Stimulated activated CD4-positive, alpha-beta T cell treated with anti-CD3 and anti-CD28 coated beads, Interleukin-15, amount 100 ng/mL, for 48 hours (primary cell): ENCODE measurements at regions not wholly inside any gene's neighbourhood (a gene's known extent, or its start where the extent isn't known, plus 50 kb on each side); places are given as distances from the start of the nearest gene placed in this dataset.

Experiments
- DNase-seq, 2 donors: peaks; one replicate each; pipeline ENCODE4 v3.0.0-alpha.2; 2020; ENCODE audit warnings: low read depth in 2 of 2

DNA sequence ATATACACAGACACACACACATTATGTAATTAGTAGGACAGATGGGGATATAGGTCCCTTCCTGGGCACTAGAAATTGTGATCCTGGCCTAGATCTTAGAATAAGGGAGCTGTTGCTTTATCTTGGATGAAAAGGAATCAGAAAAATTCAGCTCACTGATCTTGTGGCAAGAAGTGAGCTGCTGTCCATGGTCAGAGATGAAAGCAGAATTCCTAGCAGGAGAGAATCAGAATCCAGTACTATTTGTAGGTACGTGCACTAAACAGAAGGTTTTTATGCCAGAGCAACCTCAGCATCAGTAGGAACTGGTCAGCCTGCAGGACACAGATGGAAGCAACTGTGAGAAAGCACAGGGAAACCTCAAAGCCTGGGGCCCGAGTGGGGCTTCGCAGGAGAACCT lies 549.2 kb upstream of the POM121L12 start:
- DNase-seq, result no peak

DNA sequence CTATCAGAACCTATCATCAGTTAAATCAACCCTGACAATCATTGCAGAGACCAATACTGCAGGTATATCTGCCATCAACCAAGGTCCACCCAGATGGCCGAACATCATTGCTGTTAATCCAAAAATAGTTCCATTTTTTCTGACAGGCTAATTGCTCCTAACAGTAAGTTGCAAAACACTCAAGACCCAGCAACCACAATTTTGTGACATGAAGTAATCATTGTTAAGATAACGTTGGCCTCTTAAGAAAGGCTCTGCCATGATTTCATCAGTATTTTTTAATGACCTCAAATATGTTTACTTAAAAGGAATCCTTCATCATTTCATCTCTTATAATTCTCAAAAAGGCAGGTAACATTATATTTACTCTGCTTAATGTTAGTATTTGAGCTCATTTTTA lies 553.4 kb upstream of the POM121L12 start:
- no peak for DNase-seq

DNA sequence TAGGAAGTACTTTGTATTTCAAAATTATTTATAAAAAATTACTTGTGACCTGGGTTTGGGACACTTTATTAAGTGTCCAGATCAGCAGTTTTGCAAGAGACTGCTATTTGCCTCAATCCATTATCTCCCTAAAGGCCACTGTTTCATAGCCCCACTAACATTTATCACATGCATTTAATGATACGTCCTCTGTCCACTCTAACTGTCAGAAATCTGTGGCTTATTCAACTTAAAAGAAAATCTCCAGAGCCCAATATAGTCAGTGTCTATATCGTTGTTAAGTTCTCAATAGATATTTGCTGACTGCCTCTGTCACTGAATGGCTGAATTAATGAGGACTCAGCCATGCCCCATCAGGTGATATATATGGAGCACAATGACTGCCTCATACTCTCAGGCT lies 553.9 kb upstream of the POM121L12 start:
- no peak for DNase-seq

DNA sequence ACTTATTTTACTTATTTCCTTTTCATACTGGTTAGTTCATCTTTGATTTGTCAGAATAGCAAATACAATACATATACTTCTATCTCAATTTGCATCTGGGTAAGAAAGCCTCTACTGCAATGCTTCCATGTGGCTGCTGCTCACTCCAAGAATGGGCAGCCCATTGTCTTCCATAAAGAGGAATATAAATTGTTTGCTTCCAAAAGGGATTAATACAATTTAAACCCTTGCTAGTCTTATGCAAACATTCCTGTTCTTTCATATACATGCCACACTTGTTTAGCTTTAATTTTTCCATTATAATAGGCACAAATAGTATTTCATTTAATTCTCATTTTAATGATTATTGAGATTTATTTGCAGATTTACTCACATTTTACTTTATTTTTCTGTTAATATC lies 555.4 kb upstream of the POM121L12 start:
- no peak for DNase-seq

DNA sequence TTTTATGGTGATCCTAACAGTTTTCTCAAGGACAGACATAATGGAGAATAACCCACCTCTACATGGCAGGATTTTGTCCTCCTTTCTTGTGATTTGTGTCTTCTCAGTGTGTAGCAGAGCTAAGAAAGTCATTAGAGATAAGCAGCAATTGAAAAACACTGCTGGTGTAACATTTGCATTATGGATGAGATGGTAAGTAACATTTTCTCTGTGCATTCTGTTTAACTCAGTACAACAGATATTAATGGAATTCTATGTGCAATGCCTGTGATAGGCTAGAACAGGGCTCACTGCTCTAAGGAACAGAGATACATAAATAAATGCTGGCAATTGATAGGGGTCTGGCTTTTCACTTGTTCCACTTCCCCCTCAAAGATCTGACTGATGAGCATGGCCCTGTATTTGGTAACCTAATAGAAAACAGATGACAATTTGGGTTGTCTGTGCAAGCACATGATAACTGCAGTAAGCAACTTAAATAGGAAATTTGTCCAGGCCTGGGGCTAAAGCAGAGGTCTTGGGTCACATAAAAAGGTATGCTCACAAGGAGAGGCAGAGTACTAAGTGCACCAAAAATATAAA lies 560.3 kb upstream of the POM121L12 start:
- DNase-seq, result no peak

DNA sequence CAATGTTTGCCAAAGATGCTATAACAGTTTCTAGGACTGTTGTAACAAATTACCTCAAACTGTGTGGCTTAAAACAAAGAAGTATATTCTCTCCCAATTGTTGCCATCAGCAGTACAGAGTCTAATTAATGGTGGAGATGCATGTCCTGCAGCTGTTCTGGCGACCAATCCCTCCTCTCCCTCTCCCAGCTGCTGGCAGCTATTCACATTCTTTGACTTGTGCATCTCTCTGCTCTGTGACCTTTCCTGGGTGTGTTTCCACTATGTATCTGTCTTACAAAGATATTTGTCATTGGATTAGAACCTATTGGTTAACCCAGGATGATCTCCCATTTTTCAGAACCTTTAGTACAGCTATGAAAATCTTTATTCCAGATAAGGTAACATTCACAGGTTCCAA lies 561.7 kb upstream of the POM121L12 start:
- no peak for DNase-seq

DNA sequence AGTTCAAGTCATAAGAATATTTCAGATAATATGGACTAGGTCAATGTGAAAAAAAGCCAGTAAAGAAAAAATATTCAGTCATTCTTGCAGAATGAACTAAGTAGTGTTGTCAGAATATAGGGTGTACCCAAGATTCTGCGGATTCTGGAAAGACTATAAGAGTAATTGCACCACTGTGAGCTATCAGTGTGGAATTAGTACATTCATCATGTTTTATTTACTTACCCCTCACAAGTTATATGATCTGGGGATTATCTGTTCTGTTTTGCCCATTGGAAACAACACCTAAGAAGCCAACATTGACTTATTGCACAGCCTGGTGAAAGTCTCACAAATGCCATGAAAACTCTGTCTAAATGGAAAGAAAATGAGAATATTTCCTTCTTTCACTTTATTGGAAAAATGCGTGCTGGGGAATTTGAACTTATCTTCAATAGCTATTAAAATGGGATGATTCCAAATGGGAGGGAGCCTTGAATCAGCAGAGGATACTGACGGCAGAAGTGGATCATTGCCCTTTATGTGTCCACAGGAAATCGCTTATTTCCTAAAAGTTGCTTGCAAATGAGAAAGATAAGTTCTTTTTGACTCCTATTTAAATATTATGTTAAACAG lies 563.3 kb upstream of the POM121L12 start:
- DNase-seq, result no peak

DNA sequence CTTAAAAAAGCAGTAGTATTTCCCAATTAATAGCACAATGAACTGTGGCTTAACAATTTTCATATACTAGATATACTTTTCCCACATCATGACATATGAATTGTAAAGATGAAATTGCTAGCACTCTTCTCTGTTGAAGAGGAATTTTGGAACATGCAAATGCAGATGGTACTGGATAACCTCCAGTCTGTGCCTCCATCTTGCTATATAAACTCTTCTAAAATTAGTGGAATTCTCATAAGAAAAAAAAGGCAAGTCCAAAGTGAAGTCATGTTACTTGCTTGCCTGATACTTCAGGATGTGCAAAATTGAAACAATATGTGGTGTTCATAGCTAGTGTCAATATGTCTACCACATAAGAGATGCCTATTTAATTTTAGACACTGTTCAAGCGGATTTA lies 570.2 kb upstream of the POM121L12 start:
- DNase-seq, result no peak

DNA sequence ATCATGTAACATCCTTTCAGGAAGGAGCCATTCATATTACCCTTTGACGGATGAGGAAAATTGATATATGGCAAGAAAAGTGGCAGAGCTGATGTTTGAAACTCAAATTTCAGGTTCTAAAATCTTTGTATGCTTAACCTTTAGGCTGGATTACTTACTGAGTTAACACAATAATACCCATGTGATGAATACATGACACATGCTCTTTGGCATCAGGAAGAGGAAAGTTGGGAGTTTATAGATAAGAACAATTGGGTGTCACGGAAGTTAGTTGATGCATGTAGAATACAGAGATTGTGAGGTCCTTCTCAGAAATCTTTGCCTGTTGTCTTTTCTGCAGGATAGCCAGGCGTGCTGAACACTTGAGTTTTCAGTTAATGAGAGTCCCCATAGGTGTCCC lies 572.1 kb upstream of the POM121L12 start:
- DNase-seq, result no peak

DNA sequence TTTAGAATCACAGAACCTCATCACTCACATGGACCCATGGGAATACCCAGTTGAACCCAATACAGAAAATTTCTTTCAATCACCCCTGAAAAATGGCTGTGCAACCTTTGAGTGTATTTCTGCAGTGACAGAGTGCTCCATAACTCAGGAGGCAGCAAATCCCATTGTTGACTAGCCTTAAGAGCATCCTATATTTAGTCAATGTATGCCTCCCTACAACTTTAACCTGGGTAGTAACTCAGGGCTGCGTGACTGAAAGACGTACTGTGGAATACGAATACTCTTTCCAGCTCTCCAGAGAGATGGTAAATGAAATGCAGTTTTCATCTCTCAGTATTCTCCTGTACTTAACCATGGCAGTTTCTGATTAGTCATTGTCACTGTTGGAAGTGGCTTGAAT lies 573.0 kb upstream of the POM121L12 start:
- DNase-seq, result no peak

DNA sequence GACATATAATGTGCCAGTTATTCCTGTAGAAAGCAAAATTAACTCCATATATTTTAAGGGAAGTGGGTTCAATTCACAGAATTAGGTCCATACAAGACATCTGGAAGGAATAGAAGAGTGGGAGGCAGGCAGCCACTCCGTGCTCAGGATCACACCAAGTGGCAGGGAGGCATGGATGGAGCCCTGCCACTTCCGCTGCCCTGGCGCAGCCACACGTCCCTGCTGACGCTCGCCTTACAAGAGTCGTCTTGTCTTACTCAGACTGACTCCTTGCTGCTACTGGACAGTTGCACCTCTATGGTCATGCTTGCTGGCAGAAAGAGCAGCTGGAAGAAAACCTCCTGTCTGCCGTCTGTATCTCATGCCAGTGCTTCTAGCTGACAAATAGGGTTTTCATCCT lies 579.9 kb upstream of the POM121L12 start:
- DNase-seq, result no peak

DNA sequence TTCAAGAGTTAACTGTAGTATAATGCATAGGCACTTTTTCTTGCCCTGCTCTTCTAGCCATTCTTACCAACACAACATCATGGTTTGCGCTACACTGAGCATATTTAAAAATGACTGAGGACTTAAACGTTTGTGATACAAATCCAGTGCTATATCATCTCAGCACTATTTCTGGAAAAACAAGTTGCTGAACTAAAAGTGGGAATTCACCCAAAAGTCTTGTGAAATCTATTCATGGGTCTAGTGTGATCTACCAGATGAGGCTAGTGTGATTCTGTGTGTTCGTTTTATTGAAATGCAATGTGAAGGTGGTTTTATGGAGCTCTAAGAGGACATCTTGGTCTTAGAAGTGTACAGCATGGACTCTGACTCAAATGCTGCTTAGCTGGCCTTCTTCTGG lies 584.6 kb upstream of the POM121L12 start:
- DNase-seq, result no peak

DNA sequence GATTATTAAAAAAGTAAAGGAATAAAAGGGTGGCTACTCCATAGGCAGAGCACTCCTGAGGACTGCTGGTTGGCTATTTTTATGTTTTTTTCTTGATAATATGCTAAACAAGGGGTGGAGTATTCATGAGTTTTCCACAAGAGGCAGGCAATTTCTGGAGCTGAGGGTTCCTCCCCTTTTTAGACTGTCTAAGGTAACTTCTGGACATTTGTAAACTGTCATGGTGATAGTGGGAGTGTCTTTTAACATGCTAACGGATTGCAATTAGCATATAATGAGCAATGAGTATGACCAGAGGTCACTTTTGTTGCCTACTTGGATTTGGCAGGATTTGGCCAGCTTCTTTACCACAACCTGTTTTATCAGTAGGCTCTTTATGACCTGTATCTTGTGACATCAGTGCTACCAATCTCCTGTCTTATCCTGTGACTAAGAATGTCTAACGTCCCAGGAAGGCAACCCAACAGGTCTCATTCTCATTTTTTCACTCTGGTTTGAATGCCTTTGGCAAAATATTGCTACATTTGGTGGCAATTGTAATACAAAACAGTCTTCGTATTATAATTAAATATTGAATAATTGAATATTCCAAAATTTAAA lies 587.8 kb upstream of the POM121L12 start:
- DNase-seq, result no peak

DNA sequence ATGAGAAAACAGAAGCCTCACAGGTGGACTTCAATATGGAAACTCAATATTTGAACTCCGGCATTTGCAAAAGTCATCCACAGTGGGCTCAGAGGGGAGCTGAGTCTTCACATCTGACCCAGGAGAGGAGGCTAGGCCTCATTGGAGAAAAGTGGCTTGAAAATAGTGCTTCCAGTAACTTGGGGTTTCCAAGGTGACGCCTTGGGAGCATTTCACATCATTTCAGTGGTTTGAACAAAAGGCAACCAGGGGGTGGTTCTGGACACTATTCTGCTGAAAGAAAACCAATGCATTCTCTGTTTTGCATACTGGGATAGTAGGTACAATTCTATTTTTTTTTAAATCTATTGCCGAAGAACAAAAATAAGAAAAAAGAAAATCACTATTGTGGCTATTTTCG lies 599.2 kb upstream of the POM121L12 start:
- no peak for DNase-seq

DNA sequence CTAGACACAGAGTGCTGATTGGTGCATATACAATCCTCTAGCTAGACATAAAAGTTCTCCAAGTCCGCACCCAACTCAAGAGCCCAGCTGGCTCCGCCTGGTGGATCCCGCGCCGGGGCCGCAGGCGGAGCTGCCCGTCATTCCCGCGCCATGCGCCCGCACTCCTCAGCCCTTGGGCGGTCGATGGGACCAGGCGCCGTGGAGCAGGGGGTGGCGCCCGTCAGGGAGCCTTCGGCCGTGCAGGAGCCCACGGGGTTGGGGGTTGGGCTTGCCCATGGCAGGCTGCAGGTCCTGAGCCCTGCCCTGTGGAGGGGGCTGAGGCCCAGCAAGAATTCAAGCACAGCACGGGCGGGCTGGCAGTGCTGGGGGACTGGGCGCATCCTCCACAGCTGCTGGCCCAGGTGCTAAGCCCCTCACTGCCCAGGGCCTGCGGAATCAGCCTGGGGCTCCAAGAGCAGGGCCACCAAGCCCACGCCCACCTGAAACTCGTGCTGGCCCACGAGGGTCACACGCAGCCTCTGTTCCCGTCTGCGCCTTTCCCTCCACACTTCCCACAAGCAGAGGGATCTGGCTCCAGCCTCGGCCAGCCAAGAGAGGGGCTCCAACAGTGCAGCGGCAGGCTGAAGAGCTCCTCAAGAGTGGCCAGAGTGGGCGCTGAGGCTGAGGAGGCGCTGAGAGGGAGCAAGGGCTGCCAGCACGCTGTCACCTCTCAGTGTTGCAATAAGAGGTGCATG lies 604.2 kb upstream of the POM121L12 start:
- no peak for DNase-seq

DNA sequence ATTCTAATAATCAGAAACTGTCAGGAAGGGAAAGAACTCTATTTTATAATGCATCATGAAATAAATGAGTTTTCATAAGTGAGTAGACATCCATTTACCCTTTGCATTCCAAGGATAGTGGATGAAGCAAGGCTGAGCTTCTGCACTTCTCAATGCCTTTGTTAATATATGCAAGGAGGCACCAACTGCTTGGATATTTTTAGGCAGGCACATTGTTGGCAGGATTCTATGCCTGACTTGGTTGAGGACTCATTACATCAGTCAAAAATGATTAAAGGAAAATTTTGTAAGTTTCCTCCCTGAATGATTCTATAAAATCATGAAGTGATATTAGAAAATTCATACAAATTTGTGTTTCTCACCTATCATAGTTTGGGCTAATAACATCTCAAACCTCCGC lies 612.2 kb upstream of the POM121L12 start:
- DNase-seq, result no peak

DNA sequence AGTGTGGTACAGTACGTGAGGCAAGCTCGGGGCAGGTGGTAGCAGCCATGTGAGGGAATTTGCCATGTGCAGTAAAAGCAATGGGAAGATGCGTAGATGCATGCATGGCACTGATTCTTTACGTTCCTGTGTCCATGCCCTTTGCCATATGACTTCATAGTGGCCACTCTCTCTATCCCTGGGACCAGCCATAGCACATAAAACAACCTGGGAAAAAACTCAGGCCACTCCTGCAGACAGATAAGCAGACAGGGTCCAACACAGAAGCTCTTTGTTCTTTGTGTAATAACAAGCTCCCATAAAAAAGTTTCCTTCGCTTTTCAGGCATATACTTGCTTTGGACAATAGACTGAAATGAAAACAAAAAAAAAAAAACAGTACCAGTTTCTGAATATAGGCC lies 622.4 kb upstream of the POM121L12 start:
- DNase-seq, result no peak

DNA sequence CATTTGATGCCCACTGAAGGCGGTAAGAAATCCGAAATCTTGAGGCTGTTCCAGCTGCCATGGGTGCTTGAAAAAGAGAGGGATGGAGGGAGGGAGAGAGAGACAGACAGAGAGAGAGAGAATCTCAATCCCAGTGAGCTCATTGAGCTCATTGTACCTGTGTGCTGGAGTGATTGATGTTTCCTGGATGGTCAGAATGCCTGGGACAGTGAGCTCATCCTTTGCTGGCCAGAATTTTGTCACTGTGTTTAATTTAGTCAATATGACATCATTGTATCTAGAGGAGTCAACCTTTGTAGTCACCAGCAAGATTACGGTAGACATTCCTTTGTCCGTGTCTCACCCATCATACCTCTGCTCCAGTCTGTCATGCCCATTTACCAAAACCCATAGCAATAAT lies 625.4 kb upstream of the POM121L12 start:
- DNase-seq, result no peak

DNA sequence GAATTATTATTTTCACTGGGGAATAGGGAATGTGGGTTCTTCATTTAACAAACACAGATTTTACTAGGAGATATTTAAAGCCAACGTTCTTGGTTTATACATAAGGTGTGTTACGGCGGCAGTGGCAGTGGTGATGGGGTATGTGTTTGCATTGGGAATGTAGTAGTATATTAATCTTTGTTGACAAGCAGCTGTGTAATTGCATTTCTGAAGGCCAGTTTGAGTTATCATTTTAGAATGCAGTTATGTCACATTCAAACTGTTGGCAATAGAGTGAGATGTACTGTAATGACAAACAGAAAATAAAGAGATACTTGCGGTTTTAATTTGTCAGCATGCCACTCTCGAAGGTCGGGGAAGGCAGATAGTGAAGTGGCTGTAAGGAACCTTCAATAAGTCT lies 628.6 kb upstream of the POM121L12 start:
- no peak for DNase-seq

DNA sequence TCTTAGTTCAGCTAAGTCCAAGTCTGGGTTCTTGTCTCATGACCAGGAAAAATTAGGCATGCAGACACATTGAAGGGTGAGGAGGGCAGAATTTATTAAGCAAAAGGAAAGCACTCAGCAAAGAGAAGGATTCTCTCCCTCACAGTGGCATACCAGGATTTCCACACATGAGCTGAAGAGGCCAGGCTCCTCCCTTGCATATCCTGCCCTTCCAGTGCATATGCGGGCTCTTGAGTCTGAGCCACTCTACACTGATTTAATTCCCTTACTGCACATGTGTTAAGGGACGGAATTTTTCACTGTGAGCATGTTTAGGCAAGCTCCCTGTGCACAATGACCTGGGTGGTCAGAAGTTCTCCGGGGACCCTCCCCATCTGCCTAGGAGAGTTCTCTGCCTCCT lies 652.7 kb upstream of the POM121L12 start:
- no peak for DNase-seq

DNA sequence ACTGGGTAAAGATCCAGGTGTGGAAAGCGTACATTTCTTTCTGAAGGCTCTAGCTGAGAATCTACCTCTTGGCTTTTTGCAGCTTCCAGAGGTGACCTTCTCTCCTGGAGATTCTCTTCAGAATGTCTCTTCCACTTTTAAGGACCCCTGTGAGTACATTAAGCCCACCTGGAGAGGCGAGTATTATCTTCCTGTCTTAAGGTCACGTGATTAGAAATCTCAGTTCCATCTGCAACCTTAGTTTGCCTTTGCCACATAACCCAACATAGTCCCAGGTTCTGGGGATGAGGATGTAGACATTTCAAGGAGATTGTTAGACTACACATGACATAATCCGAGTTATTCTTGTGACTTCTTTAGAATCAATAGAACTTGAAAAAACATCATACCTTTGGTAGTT lies 665.5 kb upstream of the POM121L12 start:
- DNase-seq, result no peak

DNA sequence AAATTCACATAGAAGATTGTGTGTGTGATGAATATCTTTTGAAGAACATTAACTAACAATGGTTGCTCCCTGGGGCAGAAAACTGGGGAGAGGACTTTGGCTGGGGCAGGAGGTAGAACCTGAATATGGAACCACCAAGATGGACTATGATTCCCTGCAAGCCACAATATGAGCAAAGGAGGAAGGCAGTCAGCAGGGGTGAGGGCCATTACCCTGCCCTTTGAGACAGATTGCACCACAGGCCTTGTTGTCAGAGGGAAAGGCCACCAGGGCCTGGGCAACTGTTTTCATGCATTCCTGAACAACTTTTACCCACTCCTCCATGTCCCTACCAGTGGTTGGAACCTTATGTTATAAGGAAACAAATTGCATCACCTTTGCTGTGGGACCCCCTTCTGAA lies 670.1 kb upstream of the POM121L12 start:
- no peak for DNase-seq

DNA sequence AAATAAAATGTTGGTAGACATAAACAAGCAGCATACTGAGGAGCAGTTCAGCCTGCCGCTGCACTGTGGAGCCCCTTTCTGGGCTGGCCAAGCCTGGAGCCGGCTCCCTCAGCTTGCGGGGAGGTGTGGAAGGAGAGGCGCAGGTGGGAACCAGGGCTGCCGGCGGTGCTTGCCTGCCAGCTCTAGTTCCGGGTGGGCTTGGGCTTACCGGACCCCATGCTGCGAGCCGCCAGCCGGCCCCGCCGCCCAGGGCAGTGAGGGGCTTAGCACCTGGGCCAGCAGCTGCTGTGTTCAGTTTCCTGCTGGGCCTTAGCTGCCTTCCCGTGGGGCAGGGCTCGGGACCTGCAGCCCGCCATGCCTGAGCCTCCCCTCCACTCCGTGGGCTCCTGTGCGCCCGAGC lies 672.9 kb upstream of the POM121L12 start:
- DNase-seq, result no peak
